ENCODE measurements at regions not wholly inside any gene's neighbourhood (a gene's known extent, or its start where the extent isn't known, plus 50 kb on each side); places are given as distances from the start of the nearest gene placed in this dataset.

GRCh38 chr10:125392609-125393008, 232.2 kb upstream of the CTBP2 start:
- Histone ChIP-seq H3K4me1 (ENCODE audit: insufficient read depth, poor library complexity, severe bottlenecking) (no peaks in the 10 kb centered on the region), H3K4me3 (ENCODE audit: severe bottlenecking) (no peak overlapping the region), H3K27ac (ENCODE audit: poor library complexity, severe bottlenecking) (no peak overlapping the region), H3K36me3 (ENCODE audit: low read depth) (no peaks in the 10 kb centered on the region), H3K27me3 (ENCODE audit: insufficient read depth, poor library complexity, severe bottlenecking) (peaks cover 4% of the 10 kb centered on the region), H3K9me3 (ENCODE audit: severe bottlenecking) (no peaks in the 10 kb centered on the region)
- DNase-seq (ENCODE audit: low spot score) (no peak), ATAC-seq (ENCODE audit: low read depth) (no peak)
- TF ChIP-seq CTCF (IDR thresholded peaks at IDR 0.05; ENCODE audit: poor library complexity, severe bottlenecking), result no peak

DNA sequence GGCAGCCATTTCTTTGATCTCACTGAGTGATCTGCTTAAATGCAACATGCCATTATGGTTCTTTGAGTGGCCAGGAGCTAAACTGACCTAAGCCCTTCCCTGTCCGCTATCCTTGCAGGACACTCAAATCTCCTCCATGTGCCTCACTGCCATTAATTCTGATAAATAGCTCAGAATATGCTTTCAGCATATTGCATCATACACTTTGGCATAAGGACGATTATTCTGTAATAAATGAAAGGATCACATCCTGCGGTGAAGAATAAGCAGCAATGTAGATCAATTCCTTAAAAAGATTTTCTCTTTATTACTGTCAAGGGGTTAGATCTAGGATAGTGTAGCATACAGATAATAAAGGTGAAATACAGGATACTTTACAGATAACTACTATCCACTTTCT, 231.8 kb upstream of the CTBP2 start:
- DNase-seq (ENCODE audit: low spot score), result no peak
- ATAC-seq (ENCODE audit: low read depth), result no peak

GRCh38 chr10:125389648-125390047, 229.3 kb upstream of the CTBP2 start:
- no peak overlapping the region for H3K27ac ChIP-seq (ENCODE audit: poor library complexity, severe bottlenecking)
- DNase-seq (ENCODE audit: low spot score) (no peak), ATAC-seq (ENCODE audit: low read depth) (no peak)
- H3K9me3 ChIP-seq (ENCODE audit: severe bottlenecking), result no peaks in the 10 kb centered on the region
- no peaks in the 10 kb centered on the region for H3K4me1 ChIP-seq (ENCODE audit: insufficient read depth, poor library complexity, severe bottlenecking)
- H3K27me3 ChIP-seq (ENCODE audit: insufficient read depth, poor library complexity, severe bottlenecking), result peaks cover 25% of the 10 kb centered on the region
- TF ChIP-seq CTCF (IDR thresholded peaks at IDR 0.05; ENCODE audit: poor library complexity, severe bottlenecking), result no peak
- no peak overlapping the region for H3K4me3 ChIP-seq (ENCODE audit: severe bottlenecking)
- no peaks in the 10 kb centered on the region for H3K36me3 ChIP-seq (ENCODE audit: low read depth)

More for the DNA sequence above, 231.8 kb upstream of the CTBP2 start:
- Histone ChIP-seq H3K4me1 (ENCODE audit: insufficient read depth, poor library complexity, severe bottlenecking) (no peaks in the 10 kb centered on the region), H3K27ac (ENCODE audit: poor library complexity, severe bottlenecking) (no peak overlapping the region), H3K27me3 (ENCODE audit: insufficient read depth, poor library complexity, severe bottlenecking) (peaks cover 4% of the 10 kb centered on the region), H3K4me3 (ENCODE audit: severe bottlenecking) (no peak overlapping the region), H3K9me3 (ENCODE audit: severe bottlenecking) (no peaks in the 10 kb centered on the region), H3K36me3 (ENCODE audit: low read depth) (no peaks in the 10 kb centered on the region)
- TF ChIP-seq CTCF (IDR thresholded peaks at IDR 0.05; ENCODE audit: poor library complexity, severe bottlenecking), result no peak

DNA sequence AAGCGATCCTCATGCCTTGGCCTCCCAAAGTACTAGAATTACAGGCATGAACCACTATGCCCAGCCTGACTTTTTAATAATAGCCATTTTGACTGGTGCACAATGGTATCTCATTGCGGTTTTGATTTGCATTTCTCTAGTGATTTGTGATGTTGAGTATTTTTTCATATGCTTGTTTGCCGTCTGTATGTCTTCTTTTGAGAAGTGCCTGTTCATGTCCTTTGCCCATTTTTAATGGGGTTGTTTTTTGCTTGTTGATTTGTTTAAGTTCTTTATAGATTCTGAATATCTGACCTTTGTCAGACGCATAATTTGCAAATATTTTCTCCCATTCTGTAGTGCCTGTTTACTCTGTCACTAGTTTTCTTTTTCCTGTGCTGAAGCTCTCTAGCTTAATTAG, 219.2 kb upstream of the CTBP2 start:
- no peaks in the 10 kb centered on the region for H3K27me3 ChIP-seq (ENCODE audit: insufficient read depth, poor library complexity, severe bottlenecking)
- TF ChIP-seq CTCF (IDR thresholded peaks at IDR 0.05; ENCODE audit: poor library complexity, severe bottlenecking), result no peak
- no peak for ATAC-seq (ENCODE audit: low read depth)

GRCh38 chr10:125377368-125377767, 217.0 kb upstream of the CTBP2 start:
- no peaks in the 10 kb centered on the region for H3K4me1 ChIP-seq (ENCODE audit: insufficient read depth, poor library complexity, severe bottlenecking)
- no peak for TF ChIP-seq CTCF (IDR thresholded peaks at IDR 0.05; ENCODE audit: poor library complexity, severe bottlenecking)
- DNase-seq (ENCODE audit: low spot score) (no peak), ATAC-seq (ENCODE audit: low read depth) (no peak)
- no peaks in the 10 kb centered on the region for H3K36me3 ChIP-seq (ENCODE audit: low read depth)
- H3K27ac ChIP-seq (ENCODE audit: poor library complexity, severe bottlenecking), result no peak overlapping the region
- H3K9me3 ChIP-seq (ENCODE audit: severe bottlenecking), result no peaks in the 10 kb centered on the region
- H3K4me3 ChIP-seq (ENCODE audit: severe bottlenecking), result no peak overlapping the region
- H3K27me3 ChIP-seq (ENCODE audit: insufficient read depth, poor library complexity, severe bottlenecking), result no peaks in the 10 kb centered on the region

More for the DNA sequence above, 219.2 kb upstream of the CTBP2 start:
- H3K9me3 ChIP-seq (ENCODE audit: severe bottlenecking), result no peaks in the 10 kb centered on the region
- no peak for DNase-seq (ENCODE audit: low spot score)
- H3K27ac ChIP-seq (ENCODE audit: poor library complexity, severe bottlenecking), result no peak overlapping the region
- H3K4me1 ChIP-seq (ENCODE audit: insufficient read depth, poor library complexity, severe bottlenecking), result no peaks in the 10 kb centered on the region
- H3K36me3 ChIP-seq (ENCODE audit: low read depth), result no peaks in the 10 kb centered on the region
- H3K4me3 ChIP-seq (ENCODE audit: severe bottlenecking), result no peak overlapping the region

All from RWPE2 (cell line).